Liver (tissue), 8 donors: ENCODE measurements at regions not wholly inside any gene's neighbourhood (a gene's known extent, or its start where the extent isn't known, plus 50 kb on each side); places are given as distances from the start of the nearest gene placed in this dataset.

Experiments used
- DNase-seq: peaks from one replicate; pipeline ENCODE4 v3.0.0-alpha.2; 2017; ENCODE audit warnings: low spot score
- H3K27ac ChIP-seq, 2 donors: one replicate each; pipeline ENCODE4 v1.7.0; 2013; ENCODE audit warnings: inconsistent platforms in 2 of 2, low read length in 2 of 2, control low read depth in 1 of 2, low read depth in 1 of 2, mild to moderate bottlenecking in 1 of 2
- H3K27me3 ChIP-seq, 4 donors: one replicate each; pipeline versions ENCODE4 v1.6.1 to v1.7.0; 2013; ENCODE audit warnings: low read length in 3 of 4, inconsistent platforms in 1 of 4, mild to moderate bottlenecking in 1 of 4, moderate library complexity in 1 of 4; ENCODE audit not compliant: control insufficient read depth in 4 of 4, insufficient read depth in 4 of 4
- H3K36me3 ChIP-seq, 4 donors: one replicate each; pipeline versions ENCODE4 v1.6.1 to v1.7.0; 2013; ENCODE audit warnings: low read length in 3 of 4, mild to moderate bottlenecking in 3 of 4, low read depth in 1 of 4, moderate library complexity in 1 of 4; ENCODE audit not compliant: control insufficient read depth in 4 of 4, insufficient read depth in 3 of 4
- H3K4me1 ChIP-seq, 4 donors: one replicate each; pipeline versions ENCODE4 v1.6.1 to v1.7.0; 2013; ENCODE audit warnings: low read length in 3 of 4, mild to moderate bottlenecking in 3 of 4, moderate library complexity in 1 of 4; ENCODE audit not compliant: control insufficient read depth in 4 of 4, insufficient read depth in 4 of 4
- H3K4me3 ChIP-seq, 3 donors: one replicate each; pipeline versions ENCODE4 v1.6.1 to v1.7.0; 2013; ENCODE audit warnings: low read length in 3 of 3, control low read depth in 1 of 3, low read depth in 1 of 3, mild to moderate bottlenecking in 1 of 3
- H3K9ac ChIP-seq, 2 donors: one replicate each; pipeline ENCODE4 v1.7.0; 2013; ENCODE audit warnings: low read length in 2 of 2, mild to moderate bottlenecking in 2 of 2, moderate library complexity in 2 of 2, control low read depth in 1 of 2, low read depth in 1 of 2
- H3K9me3 ChIP-seq, 4 donors: one replicate each; pipeline versions ENCODE4 v1.6.1 to v1.7.0; 2013; ENCODE audit warnings: low read length in 3 of 4; ENCODE audit not compliant: control insufficient read depth in 4 of 4
- ATF3 ChIP-seq: IDR thresholded peaks from 2 replicates; pipeline ENCODE4 v1.6.1; 2016; ENCODE audit warnings: antibody characterized with exemption
- CTCF ChIP-seq: fragments of 150-350 bp; IDR thresholded peaks from 2 replicates; pipeline ENCODE4 v1.5.1; 2017; ENCODE audit warnings: improper control_type of control experiment, low read depth, low read length; ENCODE audit not compliant: missing input control
- EGR1 ChIP-seq, 2 donors: IDR thresholded peaks; 2 replicates each; pipeline ENCODE4 v1.6.1; 2016 to 2018; ENCODE audit warnings: antibody characterized with exemption in 2 of 2, low read depth in 2 of 2
- FOXA1 ChIP-seq: IDR thresholded peaks from 2 replicates; pipeline ENCODE4 v1.6.1; 2016; ENCODE audit warnings: antibody characterized with exemption
- FOXA2 ChIP-seq: IDR thresholded peaks from 2 replicates; pipeline ENCODE4 v1.6.1; 2016; ENCODE audit warnings: antibody characterized with exemption
- GABPA ChIP-seq, 2 donors: IDR thresholded peaks in 1 of 2; conservative IDR thresholded peaks in 1 of 2; 2 replicates each; pipeline ENCODE4 v1.6.1; 2016; ENCODE audit warnings: antibody characterized with exemption in 2 of 2, mild to moderate bottlenecking in 1 of 2, moderate library complexity in 1 of 2
- HNF4A ChIP-seq, 2 donors: conservative IDR thresholded peaks; 2 replicates each; pipeline ENCODE4 v1.6.1; 2016; ENCODE audit warnings: antibody characterized with exemption in 2 of 2, mild to moderate bottlenecking in 2 of 2
- HNF4G ChIP-seq: IDR thresholded peaks from 2 replicates; pipeline ENCODE4 v1.6.1; 2016; ENCODE audit warnings: antibody characterized with exemption
- JUND ChIP-seq, 2 donors: IDR thresholded peaks; 2 replicates each; pipeline ENCODE4 v1.6.1; 2016; ENCODE audit warnings: antibody characterized with exemption in 2 of 2
- NR2F2 ChIP-seq: IDR thresholded peaks from 2 replicates; pipeline ENCODE4 v1.6.1; 2016; ENCODE audit warnings: antibody characterized with exemption
- RAD21 ChIP-seq, 2 donors: IDR thresholded peaks; 2 replicates each; pipeline ENCODE4 v1.6.1; 2016; ENCODE audit warnings: antibody characterized with exemption in 2 of 2, mild to moderate bottlenecking in 2 of 2
- RXRA ChIP-seq, 2 donors: IDR thresholded peaks; 2 replicates each; pipeline ENCODE4 v1.6.1; 2017 to 2018; ENCODE audit warnings: antibody characterized with exemption in 2 of 2, mild to moderate bottlenecking in 1 of 2
- SP1 ChIP-seq: IDR thresholded peaks from 2 replicates; pipeline ENCODE4 v1.6.1; 2018; ENCODE audit warnings: antibody characterized with exemption, mild to moderate bottlenecking
- TAF1 ChIP-seq: conservative IDR thresholded peaks from 2 replicates; pipeline ENCODE4 v1.6.1; 2016; ENCODE audit warnings: antibody characterized with exemption, mild to moderate bottlenecking
- YY1 ChIP-seq: IDR thresholded peaks from 2 replicates; pipeline ENCODE4 v1.6.1; 2016; ENCODE audit warnings: antibody characterized with exemption, mild to moderate bottlenecking
- WGBS: extraction: QIAGEN DNeasy Blood & Tissue Kit; methylation state at CpG from one replicate; pipeline ENCODE4 v1.1.7; 2013; 5-methylcytosine and 5-hydroxymethylcytosine counted together
- TF ChIP-seq, protein P1 (sequence below): IDR thresholded peaks from 2 replicates; pipeline ENCODE4 v1.6.1; 2016; ENCODE audit warnings: antibody characterized with exemption, mild to moderate bottlenecking
- TF ChIP-seq, protein P2 (sequence below): IDR thresholded peaks from 2 replicates; pipeline ENCODE4 v1.6.1; 2016; ENCODE audit warnings: antibody characterized with exemption
- TF ChIP-seq, protein P3 (sequence below): IDR thresholded peaks from 2 replicates; pipeline ENCODE4 v1.6.1; 2016; ENCODE audit warnings: antibody characterized with exemption
- donor health status: healthy.
- donor health status: healthy.
- donor health status: healthy.
- donor health status: healthy.
- donor health status: healthy.

- TF ChIP-seq, protein P1, sequence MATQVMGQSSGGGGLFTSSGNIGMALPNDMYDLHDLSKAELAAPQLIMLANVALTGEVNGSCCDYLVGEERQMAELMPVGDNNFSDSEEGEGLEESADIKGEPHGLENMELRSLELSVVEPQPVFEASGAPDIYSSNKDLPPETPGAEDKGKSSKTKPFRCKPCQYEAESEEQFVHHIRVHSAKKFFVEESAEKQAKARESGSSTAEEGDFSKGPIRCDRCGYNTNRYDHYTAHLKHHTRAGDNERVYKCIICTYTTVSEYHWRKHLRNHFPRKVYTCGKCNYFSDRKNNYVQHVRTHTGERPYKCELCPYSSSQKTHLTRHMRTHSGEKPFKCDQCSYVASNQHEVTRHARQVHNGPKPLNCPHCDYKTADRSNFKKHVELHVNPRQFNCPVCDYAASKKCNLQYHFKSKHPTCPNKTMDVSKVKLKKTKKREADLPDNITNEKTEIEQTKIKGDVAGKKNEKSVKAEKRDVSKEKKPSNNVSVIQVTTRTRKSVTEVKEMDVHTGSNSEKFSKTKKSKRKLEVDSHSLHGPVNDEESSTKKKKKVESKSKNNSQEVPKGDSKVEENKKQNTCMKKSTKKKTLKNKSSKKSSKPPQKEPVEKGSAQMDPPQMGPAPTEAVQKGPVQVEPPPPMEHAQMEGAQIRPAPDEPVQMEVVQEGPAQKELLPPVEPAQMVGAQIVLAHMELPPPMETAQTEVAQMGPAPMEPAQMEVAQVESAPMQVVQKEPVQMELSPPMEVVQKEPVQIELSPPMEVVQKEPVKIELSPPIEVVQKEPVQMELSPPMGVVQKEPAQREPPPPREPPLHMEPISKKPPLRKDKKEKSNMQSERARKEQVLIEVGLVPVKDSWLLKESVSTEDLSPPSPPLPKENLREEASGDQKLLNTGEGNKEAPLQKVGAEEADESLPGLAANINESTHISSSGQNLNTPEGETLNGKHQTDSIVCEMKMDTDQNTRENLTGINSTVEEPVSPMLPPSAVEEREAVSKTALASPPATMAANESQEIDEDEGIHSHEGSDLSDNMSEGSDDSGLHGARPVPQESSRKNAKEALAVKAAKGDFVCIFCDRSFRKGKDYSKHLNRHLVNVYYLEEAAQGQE = no peak
- TF ChIP-seq HNF4A (conservative IDR thresholded peaks at IDR 0.05) = no peak
- TF ChIP-seq SP1 = no peak
- no peak for TF ChIP-seq TAF1
- TF ChIP-seq NR2F2 = no peak
- TF ChIP-seq FOXA1 = no peak
- TF ChIP-seq RAD21 (IDR thresholded peaks at IDR 0.05) = no peak
- no peak for TF ChIP-seq ATF3
- TF ChIP-seq GABPA (IDR thresholded peaks at IDR 0.05 in 1 of 2, conservative IDR thresholded peaks at IDR 0.05 in 1 of 2) = no peak
Measured at GRCh38 chr10:33416691-33417090, 82.2 kb upstream of the NRP1 start (continued).

DNA sequence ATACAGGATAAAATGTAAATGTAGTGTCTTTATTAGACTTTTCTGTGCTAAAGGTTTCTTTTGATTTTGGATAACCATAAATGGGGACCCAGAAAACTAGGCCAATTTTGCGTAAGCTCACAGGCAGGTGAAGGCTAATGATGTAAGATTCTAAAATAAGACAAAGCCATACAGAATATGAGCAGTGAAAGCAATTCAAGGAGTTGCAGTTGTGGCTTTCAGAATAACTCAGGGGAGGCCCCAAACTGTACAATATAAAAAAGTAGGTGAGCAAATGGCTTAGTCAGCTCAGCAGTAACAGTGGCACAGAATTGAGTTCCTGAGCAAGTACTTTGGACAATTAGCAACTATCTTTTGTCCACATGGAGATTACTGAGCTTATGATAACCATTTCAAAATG lies 81.7 kb upstream of the NRP1 start:
- 94% methylated on average over 1 of the region's 1 CpG for WGBS
- DNase-seq = no peak
- Histone ChIP-seq H3K4me1 (no peaks in the 10 kb centered on the region), H3K27ac (no peak overlapping the region), H3K4me3 (no peak overlapping the region), H3K9me3 (no peaks in the 10 kb centered on the region), H3K27me3 (no peaks in the 10 kb centered on the region), H3K36me3 (no peaks in the 10 kb centered on the region), H3K9ac (no peak overlapping the region)
- TF ChIP-seq FOXA2 (no peak), TAF1 (no peak), RAD21 (IDR thresholded peaks at IDR 0.05) (no peak), ATF3 (no peak), RXRA (IDR thresholded peaks at IDR 0.05) (no peak), YY1 (no peak), HNF4G (no peak), EGR1 (IDR thresholded peaks at IDR 0.05; ENCODE audit: low read depth in 2 of 2) (no peak), NR2F2 (no peak), FOXA1 (no peak), CTCF (no peak), JUND (IDR thresholded peaks at IDR 0.05) (no peak), SP1 (no peak), HNF4A (conservative IDR thresholded peaks at IDR 0.05) (no peak), GABPA (IDR thresholded peaks at IDR 0.05 in 1 of 2, conservative IDR thresholded peaks at IDR 0.05 in 1 of 2) (no peak)
- TF ChIP-seq, protein P2, sequence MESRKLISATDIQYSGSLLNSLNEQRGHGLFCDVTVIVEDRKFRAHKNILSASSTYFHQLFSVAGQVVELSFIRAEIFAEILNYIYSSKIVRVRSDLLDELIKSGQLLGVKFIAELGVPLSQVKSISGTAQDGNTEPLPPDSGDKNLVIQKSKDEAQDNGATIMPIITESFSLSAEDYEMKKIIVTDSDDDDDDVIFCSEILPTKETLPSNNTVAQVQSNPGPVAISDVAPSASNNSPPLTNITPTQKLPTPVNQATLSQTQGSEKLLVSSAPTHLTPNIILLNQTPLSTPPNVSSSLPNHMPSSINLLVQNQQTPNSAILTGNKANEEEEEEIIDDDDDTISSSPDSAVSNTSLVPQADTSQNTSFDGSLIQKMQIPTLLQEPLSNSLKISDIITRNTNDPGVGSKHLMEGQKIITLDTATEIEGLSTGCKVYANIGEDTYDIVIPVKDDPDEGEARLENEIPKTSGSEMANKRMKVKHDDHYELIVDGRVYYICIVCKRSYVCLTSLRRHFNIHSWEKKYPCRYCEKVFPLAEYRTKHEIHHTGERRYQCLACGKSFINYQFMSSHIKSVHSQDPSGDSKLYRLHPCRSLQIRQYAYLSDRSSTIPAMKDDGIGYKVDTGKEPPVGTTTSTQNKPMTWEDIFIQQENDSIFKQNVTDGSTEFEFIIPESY = no peak
- TF ChIP-seq, protein P3, sequence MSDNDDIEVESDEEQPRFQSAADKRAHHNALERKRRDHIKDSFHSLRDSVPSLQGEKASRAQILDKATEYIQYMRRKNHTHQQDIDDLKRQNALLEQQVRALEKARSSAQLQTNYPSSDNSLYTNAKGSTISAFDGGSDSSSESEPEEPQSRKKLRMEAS = no peak
- TF ChIP-seq, protein P1 = no peak
